ENCODE measurements at regions not wholly inside any gene's neighbourhood (a gene's known extent, or its start where the extent isn't known, plus 50 kb on each side); places are given as distances from the start of the nearest gene placed in this dataset.

- Histone ChIP-seq H3K4me2 (ENCODE audit: low read length) (no peak overlapping the region), H3K9me3 (ENCODE audit: insufficient read depth, low read length) (no peaks in the 10 kb centered on the region)
- no peak for TF ChIP-seq EZH2phosphoT487 (IDR thresholded peaks at IDR 0.05; ENCODE audit: low read depth)
These were observed 255.7 kb downstream of the OMA1 start for GRCh38 chr1:58290685-58291372.

GRCh38 chr1:58288624-58289142, 257.8 kb downstream of the OMA1 start:
- Histone ChIP-seq H3K4me1 (ENCODE audit: low read length) (no peaks in the 10 kb centered on the region), H3K27ac (ENCODE audit: low read length) (no peak overlapping the region), H3K9me3 (ENCODE audit: insufficient read depth, low read length) (no peaks in the 10 kb centered on the region), H3K79me2 (ENCODE audit: low read length) (no peaks in the 10 kb centered on the region), H3K4me2 (ENCODE audit: low read length) (no peak overlapping the region), H3K36me3 (replicated peaks; ENCODE audit: low read depth, low read length) (no peaks in the 10 kb centered on the region), H3K4me3 (ENCODE audit: low read length) (no peak overlapping the region), H2AFZ (ENCODE audit: low read depth, low read length) (no peak overlapping the region), H3K9ac (ENCODE audit: low read length) (no peak overlapping the region), H4K20me1 (ENCODE audit: insufficient read depth, low read length) (no peaks in the 10 kb centered on the region), H3K27me3 (ENCODE audit: low read depth, low read length) (no peaks in the 10 kb centered on the region)
- no peak for TF ChIP-seq EZH2phosphoT487 (IDR thresholded peaks at IDR 0.05; ENCODE audit: low read depth)
- TF ChIP-seq CTCF (IDR thresholded peaks at IDR 0.05; ENCODE audit: low read depth, low read length) = no peak

More at GRCh38 chr1:58290685-58291372, 255.7 kb downstream of the OMA1 start:
- no peak overlapping the region for H3K27ac ChIP-seq (ENCODE audit: low read length)
- no peak overlapping the region for H2AFZ ChIP-seq (ENCODE audit: low read depth, low read length)
- no peak overlapping the region for H3K9ac ChIP-seq (ENCODE audit: low read length)
- no peaks in the 10 kb centered on the region for H4K20me1 ChIP-seq (ENCODE audit: insufficient read depth, low read length)
- H3K4me1 ChIP-seq (ENCODE audit: low read length) = no peaks in the 10 kb centered on the region
- H3K27me3 ChIP-seq (ENCODE audit: low read depth, low read length) = no peaks in the 10 kb centered on the region
- H3K4me3 ChIP-seq (ENCODE audit: low read length) = no peak overlapping the region
- no peaks in the 10 kb centered on the region for H3K36me3 ChIP-seq (replicated peaks; ENCODE audit: low read depth, low read length)
- H3K79me2 ChIP-seq (ENCODE audit: low read length) = no peaks in the 10 kb centered on the region

GRCh38 chr1:58287894-58288623, 258.5 kb downstream of the OMA1 start:
- no peaks in the 10 kb centered on the region for H3K4me1 ChIP-seq (ENCODE audit: low read length)
- H2AFZ ChIP-seq (ENCODE audit: low read depth, low read length) = no peak overlapping the region
- TF ChIP-seq CTCF (IDR thresholded peaks at IDR 0.05; ENCODE audit: low read depth, low read length) (no peak), EZH2phosphoT487 (IDR thresholded peaks at IDR 0.05; ENCODE audit: low read depth) (no peak)
- no peaks in the 10 kb centered on the region for H3K9me3 ChIP-seq (ENCODE audit: insufficient read depth, low read length)
- H3K79me2 ChIP-seq (ENCODE audit: low read length) = no peaks in the 10 kb centered on the region
- no peak overlapping the region for H3K9ac ChIP-seq (ENCODE audit: low read length)
- H3K36me3 ChIP-seq (replicated peaks; ENCODE audit: low read depth, low read length) = no peaks in the 10 kb centered on the region
- no peak overlapping the region for H3K27ac ChIP-seq (ENCODE audit: low read length)
- no peaks in the 10 kb centered on the region for H3K27me3 ChIP-seq (ENCODE audit: low read depth, low read length)
- no peak overlapping the region for H3K4me3 ChIP-seq (ENCODE audit: low read length)
- no peak overlapping the region for H3K4me2 ChIP-seq (ENCODE audit: low read length)
- H4K20me1 ChIP-seq (ENCODE audit: insufficient read depth, low read length) = no peaks in the 10 kb centered on the region

GRCh38 chr1:58284225-58284510, 262.4 kb downstream of the OMA1 start:
- H2AFZ ChIP-seq (ENCODE audit: low read depth, low read length) = no peak overlapping the region
- no peaks in the 10 kb centered on the region for H3K36me3 ChIP-seq (replicated peaks; ENCODE audit: low read depth, low read length)
- no peaks in the 10 kb centered on the region for H4K20me1 ChIP-seq (ENCODE audit: insufficient read depth, low read length)
- H3K4me3 ChIP-seq (ENCODE audit: low read length) = no peak overlapping the region
- TF ChIP-seq CTCF (IDR thresholded peaks at IDR 0.05; ENCODE audit: low read depth, low read length) (no peak), EZH2phosphoT487 (IDR thresholded peaks at IDR 0.05; ENCODE audit: low read depth) (no peak)
- H3K9me3 ChIP-seq (ENCODE audit: insufficient read depth, low read length) = no peaks in the 10 kb centered on the region
- H3K27ac ChIP-seq (ENCODE audit: low read length) = no peak overlapping the region
- H3K9ac ChIP-seq (ENCODE audit: low read length) = no peak overlapping the region
- H3K27me3 ChIP-seq (ENCODE audit: low read depth, low read length) = no peaks in the 10 kb centered on the region
- no peaks in the 10 kb centered on the region for H3K79me2 ChIP-seq (ENCODE audit: low read length)
- no peaks in the 10 kb centered on the region for H3K4me1 ChIP-seq (ENCODE audit: low read length)
- no peak overlapping the region for H3K4me2 ChIP-seq (ENCODE audit: low read length)
